ENCODE measurements at regions not wholly inside any gene's neighbourhood (a gene's known extent, or its start where the extent isn't known, plus 50 kb on each side); places are given as distances from the start of the nearest gene placed in this dataset.

DNA sequence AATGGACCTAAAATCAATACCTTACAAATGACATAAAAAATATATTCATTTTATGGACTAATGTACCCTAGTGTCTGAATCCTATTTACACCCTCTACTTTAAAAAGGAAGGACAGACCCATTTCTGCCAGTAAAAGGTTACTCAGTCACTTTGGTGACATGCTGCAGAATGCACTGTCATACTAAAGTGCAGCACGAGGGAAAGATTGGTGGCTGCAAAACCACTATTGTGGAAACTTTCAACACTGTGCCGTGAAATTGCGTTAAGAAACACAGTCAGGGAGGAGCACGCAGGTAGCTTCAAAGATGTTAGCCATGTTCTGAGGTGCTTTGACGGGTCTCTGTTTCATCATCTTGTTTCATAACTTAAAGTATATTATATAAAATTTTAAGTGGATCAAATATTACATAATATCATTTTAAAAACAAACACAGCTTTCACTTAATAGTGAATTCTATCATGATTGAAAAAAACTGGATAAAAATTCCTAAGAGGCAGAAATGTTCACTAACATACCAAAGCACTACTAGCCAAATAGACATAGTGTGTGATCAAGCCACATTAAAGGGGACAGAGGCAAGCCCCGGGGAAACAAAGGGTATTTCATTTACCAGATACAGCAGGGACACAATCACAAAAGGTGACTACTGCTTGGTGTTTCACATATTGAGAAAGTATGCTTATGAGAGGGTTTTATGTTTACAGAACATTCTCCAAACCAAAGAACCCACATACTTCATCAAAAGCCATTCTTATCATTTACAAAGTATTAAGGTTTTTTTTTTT is 330.8 kb upstream of the SOX5 start:
- no peaks in the 10 kb centered on the region for H3K36me3 Mint-ChIP-seq (ENCODE audit: low read depth)
- H3K27me3 Mint-ChIP-seq (ENCODE audit: low read depth) = no peaks in the 10 kb centered on the region
- TF ChIP-seq, protein P1, sequence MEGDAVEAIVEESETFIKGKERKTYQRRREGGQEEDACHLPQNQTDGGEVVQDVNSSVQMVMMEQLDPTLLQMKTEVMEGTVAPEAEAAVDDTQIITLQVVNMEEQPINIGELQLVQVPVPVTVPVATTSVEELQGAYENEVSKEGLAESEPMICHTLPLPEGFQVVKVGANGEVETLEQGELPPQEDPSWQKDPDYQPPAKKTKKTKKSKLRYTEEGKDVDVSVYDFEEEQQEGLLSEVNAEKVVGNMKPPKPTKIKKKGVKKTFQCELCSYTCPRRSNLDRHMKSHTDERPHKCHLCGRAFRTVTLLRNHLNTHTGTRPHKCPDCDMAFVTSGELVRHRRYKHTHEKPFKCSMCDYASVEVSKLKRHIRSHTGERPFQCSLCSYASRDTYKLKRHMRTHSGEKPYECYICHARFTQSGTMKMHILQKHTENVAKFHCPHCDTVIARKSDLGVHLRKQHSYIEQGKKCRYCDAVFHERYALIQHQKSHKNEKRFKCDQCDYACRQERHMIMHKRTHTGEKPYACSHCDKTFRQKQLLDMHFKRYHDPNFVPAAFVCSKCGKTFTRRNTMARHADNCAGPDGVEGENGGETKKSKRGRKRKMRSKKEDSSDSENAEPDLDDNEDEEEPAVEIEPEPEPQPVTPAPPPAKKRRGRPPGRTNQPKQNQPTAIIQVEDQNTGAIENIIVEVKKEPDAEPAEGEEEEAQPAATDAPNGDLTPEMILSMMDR (conservative IDR thresholded peaks at IDR 0.05) = no peak
- no peak for DNase-seq (ENCODE audit: low read depth, low spot score)
- no peak overlapping the region for H3K4me3 Mint-ChIP-seq
- H3K4me1 Mint-ChIP-seq = peaks cover 39% of the 10 kb centered on the region
- H3K9me3 Mint-ChIP-seq = no peaks in the 10 kb centered on the region
- H3K27ac Mint-ChIP-seq (ENCODE audit: unreplicated experiment) = no peak overlapping the region

DNA sequence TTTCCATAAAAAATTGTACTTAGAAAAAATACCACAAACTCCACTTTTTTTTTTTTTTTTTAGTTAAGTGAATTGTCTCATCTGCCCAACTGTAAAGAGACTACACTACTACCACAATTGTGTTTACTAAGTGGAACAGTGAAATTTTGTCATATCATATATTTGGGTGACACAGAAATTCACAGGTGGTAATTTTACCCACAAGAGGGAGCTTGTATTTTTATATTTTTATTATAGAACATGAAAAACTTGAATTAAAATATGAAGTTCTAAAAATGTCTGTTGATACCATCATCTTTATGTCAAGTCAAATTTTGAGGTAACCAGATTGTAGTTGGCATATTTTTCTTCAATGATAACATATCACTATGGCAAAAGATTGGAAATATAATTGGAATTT is 329.4 kb upstream of the SOX5 start:
- no peak overlapping the region for H3K27ac Mint-ChIP-seq (ENCODE audit: unreplicated experiment)
- DNase-seq (ENCODE audit: low read depth, low spot score) = no peak
- no peak overlapping the region for H3K4me3 Mint-ChIP-seq
- H3K4me1 Mint-ChIP-seq = peaks cover 37% of the 10 kb centered on the region
- peaks cover 3% of the 10 kb centered on the region for H3K36me3 Mint-ChIP-seq (ENCODE audit: low read depth)
- TF ChIP-seq, protein P1 (conservative IDR thresholded peaks at IDR 0.05) = peak; percentile 43
- H3K9me3 Mint-ChIP-seq = no peaks in the 10 kb centered on the region
- no peaks in the 10 kb centered on the region for H3K27me3 Mint-ChIP-seq (ENCODE audit: low read depth)

DNA sequence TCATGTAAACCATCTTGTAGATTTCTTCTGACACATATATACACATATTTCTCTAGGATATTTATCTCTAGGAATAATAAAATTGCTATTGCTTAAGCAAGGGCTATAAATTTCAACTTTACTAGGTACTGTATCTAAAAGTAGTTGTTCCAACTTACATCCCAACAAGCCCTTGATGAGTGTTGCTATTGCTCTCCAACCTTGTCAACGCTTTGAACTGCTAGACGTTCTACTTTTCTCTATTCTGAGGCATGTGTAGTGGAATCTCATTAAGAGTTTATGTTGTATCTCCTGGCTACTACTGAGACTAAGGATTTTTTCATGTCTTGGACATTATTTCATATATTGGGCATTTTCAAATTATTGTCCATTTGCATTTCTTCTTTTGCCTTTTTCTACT is 321.5 kb upstream of the SOX5 start:
- TF ChIP-seq, protein P1 (conservative IDR thresholded peaks at IDR 0.05) = no peak

DNA sequence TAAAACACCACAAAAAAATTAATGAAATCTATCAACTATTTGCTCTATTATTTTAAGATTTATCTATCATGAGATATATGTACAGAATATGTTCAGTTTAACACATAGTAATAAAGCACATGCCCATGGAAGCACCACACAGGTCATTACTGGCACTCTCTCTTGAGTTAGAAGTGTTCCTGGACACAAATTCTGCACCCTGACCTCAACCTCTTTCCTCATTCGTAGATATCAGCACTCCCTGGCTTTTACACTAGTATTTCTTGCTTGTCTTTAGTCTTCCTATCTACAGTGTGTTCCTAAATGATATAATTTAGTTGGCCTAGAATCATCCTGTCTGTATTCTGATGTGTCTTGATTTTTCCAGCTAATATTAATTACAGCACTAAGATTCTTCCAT is 321.0 kb upstream of the SOX5 start:
- no peak overlapping the region for H3K27ac Mint-ChIP-seq (ENCODE audit: unreplicated experiment)
- H3K27me3 Mint-ChIP-seq (ENCODE audit: low read depth) = no peaks in the 10 kb centered on the region
- no peaks in the 10 kb centered on the region for H3K9me3 Mint-ChIP-seq
- peaks cover 3% of the 10 kb centered on the region for H3K36me3 Mint-ChIP-seq (ENCODE audit: low read depth)
- TF ChIP-seq, protein P1 (conservative IDR thresholded peaks at IDR 0.05) = no peak
- no peak for DNase-seq (ENCODE audit: low read depth, low spot score)
- H3K4me1 Mint-ChIP-seq = peaks cover 5% of the 10 kb centered on the region
- H3K4me3 Mint-ChIP-seq = no peak overlapping the region

More for the DNA sequence above, 321.5 kb upstream of the SOX5 start:
- no peak for DNase-seq (ENCODE audit: low read depth, low spot score)
- no peak overlapping the region for H3K27ac Mint-ChIP-seq (ENCODE audit: unreplicated experiment)
- peaks cover 5% of the 10 kb centered on the region for H3K4me1 Mint-ChIP-seq
- no peaks in the 10 kb centered on the region for H3K27me3 Mint-ChIP-seq (ENCODE audit: low read depth)
- H3K36me3 Mint-ChIP-seq (ENCODE audit: low read depth) = peaks cover 3% of the 10 kb centered on the region
- H3K9me3 Mint-ChIP-seq = no peaks in the 10 kb centered on the region
- H3K4me3 Mint-ChIP-seq = no peak overlapping the region

DNA sequence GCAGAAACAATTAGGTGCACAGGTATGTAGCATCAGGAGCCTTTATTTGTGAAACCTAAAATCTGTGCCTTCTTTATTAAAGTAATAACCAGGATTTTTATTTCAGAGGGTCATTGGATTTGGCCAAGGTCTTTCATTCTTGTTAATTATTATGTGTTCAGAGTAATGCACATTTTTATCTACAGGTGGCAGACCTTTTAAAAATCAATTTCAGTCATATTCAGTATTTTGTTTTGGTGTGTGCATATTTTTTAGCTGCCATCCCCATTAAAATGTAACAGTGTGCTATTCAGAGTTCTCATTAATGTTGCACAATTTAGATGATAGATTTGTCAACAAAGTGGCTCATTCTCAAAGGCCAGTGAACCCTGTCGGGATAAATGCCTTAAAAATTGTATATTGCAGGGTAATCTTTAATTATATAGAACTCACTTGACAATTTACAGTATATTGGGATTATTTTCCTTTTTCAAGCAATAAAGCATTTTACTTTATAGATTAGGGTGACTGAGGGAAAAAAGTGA is 319.3 kb upstream of the SOX5 start:
- H3K9me3 Mint-ChIP-seq = no peaks in the 10 kb centered on the region
- TF ChIP-seq, protein P1 (conservative IDR thresholded peaks at IDR 0.05) = peak; percentile 60
- no peak overlapping the region for H3K4me3 Mint-ChIP-seq
- H3K4me1 Mint-ChIP-seq = no peaks in the 10 kb centered on the region
- no peak for DNase-seq (ENCODE audit: low read depth, low spot score)
- no peaks in the 10 kb centered on the region for H3K27me3 Mint-ChIP-seq (ENCODE audit: low read depth)
- no peak overlapping the region for H3K27ac Mint-ChIP-seq (ENCODE audit: unreplicated experiment)
- H3K36me3 Mint-ChIP-seq (ENCODE audit: low read depth) = no peaks in the 10 kb centered on the region
